GM12872 (cell line): ENCODE measurements at regions not wholly inside any gene's neighbourhood (a gene's known extent, or its start where the extent isn't known, plus 50 kb on each side); places are given as distances from the start of the nearest gene placed in this dataset.

ENCODE experiments used
- CTCF ChIP-seq: IDR thresholded peaks from 3 replicates; pipeline ENCODE4 v1.5.1; 2011; ENCODE audit warnings: low read depth, mild to moderate bottlenecking, low read length, moderate library complexity; ENCODE audit not compliant: insufficient read depth

GRCh38 chr20:60804240-60804917 is 447.7 kb upstream of the CDH4 start:
- no peak for TF ChIP-seq CTCF

GRCh38 chr20:60804918-60805630 is 447.0 kb upstream of the CDH4 start:
- TF ChIP-seq CTCF, result no peak

- no peak for TF ChIP-seq CTCF
Observed at GRCh38 chr20:60806354-60806753, 445.7 kb upstream of the CDH4 start.

- TF ChIP-seq CTCF, result no peak
Observed at GRCh38 chr20:60806824-60807223, 445.2 kb upstream of the CDH4 start.

DNA sequence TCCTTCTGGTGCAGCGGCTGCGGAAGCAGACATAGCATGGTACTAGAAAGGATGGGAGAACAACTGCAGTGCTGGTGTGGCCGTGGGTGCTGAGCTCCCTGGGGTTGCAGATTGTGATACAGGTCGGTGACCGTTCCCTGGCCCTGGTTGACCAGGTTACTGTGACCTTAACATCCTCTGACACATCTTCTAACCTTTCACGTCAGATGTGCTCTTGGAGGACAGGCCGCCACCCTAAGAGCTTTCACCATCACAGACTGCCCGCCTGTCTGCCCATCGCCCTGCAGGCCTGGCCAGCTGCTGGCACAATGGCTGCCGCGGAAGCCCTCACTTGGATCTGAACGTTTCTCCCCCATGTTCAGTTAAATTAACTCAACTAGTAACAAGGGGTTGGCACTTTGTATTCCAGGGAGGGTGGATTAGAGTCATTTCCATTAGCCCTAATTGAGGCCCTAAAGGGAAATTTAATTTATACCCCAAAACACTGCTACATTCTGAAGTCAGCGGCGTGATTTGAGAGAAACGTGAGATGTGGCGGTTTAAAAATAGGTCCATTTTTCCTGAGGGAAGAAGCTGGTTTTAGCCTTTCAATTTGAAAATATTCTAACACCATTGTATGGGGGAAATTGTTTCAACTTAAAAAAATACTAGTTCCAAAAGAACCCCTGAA is 443.9 kb upstream of the CDH4 start:
- TF ChIP-seq CTCF, result no peak

GRCh38 chr20:60808701-60809100 is 443.4 kb upstream of the CDH4 start:
- TF ChIP-seq CTCF, result no peak

GRCh38 chr20:60810561-60810960 is 441.5 kb upstream of the CDH4 start:
- TF ChIP-seq CTCF, result no peak
